ENCODE measurements at regions not wholly inside any gene's neighbourhood (a gene's known extent, or its start where the extent isn't known, plus 50 kb on each side); places are given as distances from the start of the nearest gene placed in this dataset.

DNA sequence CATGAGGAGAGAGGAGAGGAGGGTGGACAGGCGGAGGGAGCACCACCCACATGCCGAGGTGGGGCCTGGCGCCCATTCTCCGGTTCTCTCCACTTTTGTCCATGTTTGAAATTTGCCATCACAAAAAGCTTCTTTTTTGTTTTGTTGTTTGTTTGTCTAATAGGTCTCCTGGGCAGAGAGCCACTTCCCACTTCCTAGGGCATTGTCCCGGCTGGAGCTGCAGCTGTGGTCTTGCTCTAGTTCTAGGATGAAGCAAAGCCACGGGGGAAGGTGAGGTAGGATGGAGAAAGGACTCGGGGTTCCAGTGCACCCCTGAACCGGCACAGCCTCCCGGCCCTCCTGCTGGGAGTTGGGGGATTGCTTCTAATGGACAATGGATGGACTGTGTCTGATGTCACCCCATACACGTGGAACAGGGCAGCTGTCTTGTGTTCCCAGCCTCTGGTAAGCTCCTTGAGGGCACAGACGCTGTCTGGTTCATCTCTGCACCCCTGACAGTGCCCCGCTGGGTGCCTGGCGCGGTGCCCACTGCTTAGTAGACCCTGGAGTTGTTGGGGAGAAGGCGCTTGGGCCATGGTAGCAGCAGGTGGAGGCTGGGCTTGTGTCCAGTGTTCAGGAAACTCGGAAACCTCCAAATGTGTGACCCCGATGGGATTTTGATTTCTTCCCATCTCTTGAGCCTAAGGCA, 278.4 kb downstream of the NDUFA10 start:
- no peak for DNase-seq
- H3K4me1 Mint-ChIP-seq (ENCODE audit: low read depth, unreplicated experiment), result peaks cover 5% of the 10 kb centered on the region
- H3K27me3 Mint-ChIP-seq (ENCODE audit: unreplicated experiment), result no peaks in the 10 kb centered on the region
- no peak overlapping the region for H3K27ac Mint-ChIP-seq (ENCODE audit: unreplicated experiment)
- no peak for TF ChIP-seq CTCF (IDR thresholded peaks at IDR 0.05; ENCODE audit: partially characterized antibody, unreplicated experiment)
- H3K9me3 Mint-ChIP-seq (ENCODE audit: unreplicated experiment), result peaks cover 3% of the 10 kb centered on the region
- H3K4me3 Mint-ChIP-seq (ENCODE audit: unreplicated experiment), result no peak overlapping the region
- no peaks in the 10 kb centered on the region for H3K36me3 Mint-ChIP-seq (ENCODE audit: unreplicated experiment)

- DNase-seq, result no peak
These were observed 279.5 kb downstream of the NDUFA10 start for GRCh38 chr2:239745386-239746227.

DNA sequence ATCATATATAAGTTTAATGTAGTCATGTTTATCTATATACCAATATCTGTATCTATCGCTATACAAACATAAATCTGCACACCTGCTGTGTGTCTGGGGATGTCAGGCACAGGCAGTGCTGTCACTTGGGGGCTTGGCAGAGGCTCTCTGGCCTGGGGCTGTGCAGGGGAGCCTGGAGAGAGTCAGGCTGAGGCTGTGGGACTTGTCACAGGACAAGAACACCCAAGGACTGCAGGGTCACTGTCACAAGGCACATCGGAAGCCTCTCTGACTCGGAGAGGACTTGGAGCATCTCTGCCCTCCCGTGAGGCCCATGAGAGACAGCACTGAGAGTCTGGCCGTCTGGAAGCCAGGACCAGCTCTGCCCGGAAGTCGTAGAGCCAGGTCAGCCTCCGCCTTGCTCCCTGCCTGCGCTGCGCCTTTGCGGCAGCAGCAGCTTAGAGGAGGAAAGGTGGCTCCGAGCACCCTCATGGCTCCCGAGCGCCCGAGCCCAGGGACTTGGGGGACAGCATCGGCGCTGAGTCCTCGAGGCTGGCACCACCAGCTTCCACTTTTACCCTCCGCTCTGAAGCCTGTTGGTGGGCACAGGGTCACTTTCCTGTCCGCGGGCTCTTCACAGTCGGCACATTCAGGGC, 280.3 kb downstream of the NDUFA10 start:
- no peaks in the 10 kb centered on the region for H3K27me3 Mint-ChIP-seq (ENCODE audit: unreplicated experiment)
- H3K36me3 Mint-ChIP-seq (ENCODE audit: unreplicated experiment), result no peaks in the 10 kb centered on the region
- DNase-seq, result no peak
- H3K9me3 Mint-ChIP-seq (ENCODE audit: unreplicated experiment), result peaks cover 3% of the 10 kb centered on the region
- TF ChIP-seq CTCF (IDR thresholded peaks at IDR 0.05; ENCODE audit: partially characterized antibody, unreplicated experiment), result no peak
- no peak overlapping the region for H3K4me3 Mint-ChIP-seq (ENCODE audit: unreplicated experiment)
- peaks cover 5% of the 10 kb centered on the region for H3K4me1 Mint-ChIP-seq (ENCODE audit: low read depth, unreplicated experiment)
- no peak overlapping the region for H3K27ac Mint-ChIP-seq (ENCODE audit: unreplicated experiment)

More at GRCh38 chr2:239745386-239746227, 279.5 kb downstream of the NDUFA10 start:
- Mint-ChIP-seq H3K27me3 (ENCODE audit: unreplicated experiment) (no peaks in the 10 kb centered on the region), H3K9me3 (ENCODE audit: unreplicated experiment) (peaks cover 3% of the 10 kb centered on the region), H3K4me1 (ENCODE audit: low read depth, unreplicated experiment) (peaks cover 5% of the 10 kb centered on the region), H3K4me3 (ENCODE audit: unreplicated experiment) (no peak overlapping the region), H3K36me3 (ENCODE audit: unreplicated experiment) (no peaks in the 10 kb centered on the region), H3K27ac (ENCODE audit: unreplicated experiment) (no peak overlapping the region)
- TF ChIP-seq CTCF (IDR thresholded peaks at IDR 0.05; ENCODE audit: partially characterized antibody, unreplicated experiment), result no peak

GRCh38 chr2:239743206-239743605, 281.9 kb downstream of the NDUFA10 start:
- Mint-ChIP-seq H3K4me3 (ENCODE audit: unreplicated experiment) (no peak overlapping the region), H3K27me3 (ENCODE audit: unreplicated experiment) (no peaks in the 10 kb centered on the region), H3K9me3 (ENCODE audit: unreplicated experiment) (peaks cover 3% of the 10 kb centered on the region), H3K36me3 (ENCODE audit: unreplicated experiment) (no peaks in the 10 kb centered on the region), H3K4me1 (ENCODE audit: low read depth, unreplicated experiment) (peaks cover 1% of the 10 kb centered on the region), H3K27ac (ENCODE audit: unreplicated experiment) (no peak overlapping the region)
- DNase-seq, result no peak
- TF ChIP-seq CTCF (IDR thresholded peaks at IDR 0.05; ENCODE audit: partially characterized antibody, unreplicated experiment), result no peak
